ENCODE measurements at regions not wholly inside any gene's neighbourhood (a gene's known extent, or its start where the extent isn't known, plus 50 kb on each side); places are given as distances from the start of the nearest gene placed in this dataset.

DNA sequence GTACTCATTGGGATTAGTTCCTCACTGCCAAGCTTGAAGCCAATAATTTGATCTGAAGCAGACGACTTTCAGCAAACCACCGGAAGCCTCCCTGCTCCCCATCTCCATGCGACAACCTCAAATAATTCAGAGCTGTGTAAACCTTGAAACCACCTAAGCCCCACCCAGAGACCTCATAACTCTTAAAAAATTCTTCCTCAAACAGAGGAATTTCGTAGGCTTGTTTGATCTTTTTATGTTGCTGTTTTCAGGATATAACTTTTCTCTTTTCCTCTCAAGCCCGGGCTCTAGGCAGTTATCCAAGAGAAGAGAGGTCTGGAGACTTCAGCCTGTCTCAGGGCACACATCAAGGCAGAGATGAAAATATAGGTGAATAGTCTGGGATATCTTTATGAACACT, 311.6 kb downstream of the KCNRG start:
- TF ChIP-seq, protein P1, sequence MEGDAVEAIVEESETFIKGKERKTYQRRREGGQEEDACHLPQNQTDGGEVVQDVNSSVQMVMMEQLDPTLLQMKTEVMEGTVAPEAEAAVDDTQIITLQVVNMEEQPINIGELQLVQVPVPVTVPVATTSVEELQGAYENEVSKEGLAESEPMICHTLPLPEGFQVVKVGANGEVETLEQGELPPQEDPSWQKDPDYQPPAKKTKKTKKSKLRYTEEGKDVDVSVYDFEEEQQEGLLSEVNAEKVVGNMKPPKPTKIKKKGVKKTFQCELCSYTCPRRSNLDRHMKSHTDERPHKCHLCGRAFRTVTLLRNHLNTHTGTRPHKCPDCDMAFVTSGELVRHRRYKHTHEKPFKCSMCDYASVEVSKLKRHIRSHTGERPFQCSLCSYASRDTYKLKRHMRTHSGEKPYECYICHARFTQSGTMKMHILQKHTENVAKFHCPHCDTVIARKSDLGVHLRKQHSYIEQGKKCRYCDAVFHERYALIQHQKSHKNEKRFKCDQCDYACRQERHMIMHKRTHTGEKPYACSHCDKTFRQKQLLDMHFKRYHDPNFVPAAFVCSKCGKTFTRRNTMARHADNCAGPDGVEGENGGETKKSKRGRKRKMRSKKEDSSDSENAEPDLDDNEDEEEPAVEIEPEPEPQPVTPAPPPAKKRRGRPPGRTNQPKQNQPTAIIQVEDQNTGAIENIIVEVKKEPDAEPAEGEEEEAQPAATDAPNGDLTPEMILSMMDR (conservative IDR thresholded peaks at IDR 0.05; ENCODE audit: low read depth, low read length), result no peak
- no peak for TF ChIP-seq EZH2 (IDR thresholded peaks at IDR 0.05; ENCODE audit: borderline replicate concordance, low read depth, low read length, poor library complexity, severe bottlenecking)
